GM20000 (cell line): ENCODE measurements at regions not wholly inside any gene's neighbourhood (a gene's known extent, or its start where the extent isn't known, plus 50 kb on each side); places are given as distances from the start of the nearest gene placed in this dataset.

Source experiments
- DNase-seq: peaks from one replicate; pipeline ENCODE4 v3.0.0; 2012; ENCODE audit warnings: low spot score
- TF ChIP-seq, protein P1 (sequence below): IDR thresholded peaks from 2 replicates; pipeline ENCODE4 v1.5.1; 2012; ENCODE audit warnings: mild to moderate bottlenecking, control low read depth; ENCODE audit errors: extremely low read depth, missing control alignments

GRCh38 chr9:28059192-28059591, 485.9 kb upstream of the C9orf72 start:
- TF ChIP-seq, protein P1, sequence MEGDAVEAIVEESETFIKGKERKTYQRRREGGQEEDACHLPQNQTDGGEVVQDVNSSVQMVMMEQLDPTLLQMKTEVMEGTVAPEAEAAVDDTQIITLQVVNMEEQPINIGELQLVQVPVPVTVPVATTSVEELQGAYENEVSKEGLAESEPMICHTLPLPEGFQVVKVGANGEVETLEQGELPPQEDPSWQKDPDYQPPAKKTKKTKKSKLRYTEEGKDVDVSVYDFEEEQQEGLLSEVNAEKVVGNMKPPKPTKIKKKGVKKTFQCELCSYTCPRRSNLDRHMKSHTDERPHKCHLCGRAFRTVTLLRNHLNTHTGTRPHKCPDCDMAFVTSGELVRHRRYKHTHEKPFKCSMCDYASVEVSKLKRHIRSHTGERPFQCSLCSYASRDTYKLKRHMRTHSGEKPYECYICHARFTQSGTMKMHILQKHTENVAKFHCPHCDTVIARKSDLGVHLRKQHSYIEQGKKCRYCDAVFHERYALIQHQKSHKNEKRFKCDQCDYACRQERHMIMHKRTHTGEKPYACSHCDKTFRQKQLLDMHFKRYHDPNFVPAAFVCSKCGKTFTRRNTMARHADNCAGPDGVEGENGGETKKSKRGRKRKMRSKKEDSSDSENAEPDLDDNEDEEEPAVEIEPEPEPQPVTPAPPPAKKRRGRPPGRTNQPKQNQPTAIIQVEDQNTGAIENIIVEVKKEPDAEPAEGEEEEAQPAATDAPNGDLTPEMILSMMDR: no peak
- no peak for DNase-seq

DNA sequence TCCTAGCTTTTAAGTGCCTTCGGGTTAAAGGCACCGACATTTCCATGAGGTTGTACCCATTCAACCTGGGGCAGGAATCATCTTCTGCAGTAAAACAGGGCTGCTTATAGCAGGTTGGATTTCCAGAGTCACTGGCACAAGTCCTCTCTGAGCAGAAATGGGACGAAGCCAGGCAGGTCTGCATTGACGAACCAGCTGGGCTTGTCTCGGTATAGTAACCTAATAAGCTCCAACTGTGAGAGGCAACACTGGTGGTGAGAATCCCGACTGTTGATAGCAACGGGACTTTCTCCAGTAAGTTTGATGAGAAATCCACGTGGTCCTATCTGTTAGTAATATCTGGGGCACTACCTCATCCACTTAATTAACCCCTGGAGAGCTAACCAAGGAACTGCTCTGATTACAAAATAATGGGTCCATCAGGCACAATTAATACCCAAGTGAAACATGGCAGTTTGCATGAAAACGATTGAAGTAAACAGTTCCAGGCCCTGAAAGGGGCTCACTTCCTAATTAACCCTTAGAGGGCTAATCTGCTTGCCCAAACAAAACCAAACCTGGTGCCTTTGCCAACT, 491.0 kb upstream of the C9orf72 start:
- no peak for DNase-seq
- TF ChIP-seq, protein P1: no peak

DNA sequence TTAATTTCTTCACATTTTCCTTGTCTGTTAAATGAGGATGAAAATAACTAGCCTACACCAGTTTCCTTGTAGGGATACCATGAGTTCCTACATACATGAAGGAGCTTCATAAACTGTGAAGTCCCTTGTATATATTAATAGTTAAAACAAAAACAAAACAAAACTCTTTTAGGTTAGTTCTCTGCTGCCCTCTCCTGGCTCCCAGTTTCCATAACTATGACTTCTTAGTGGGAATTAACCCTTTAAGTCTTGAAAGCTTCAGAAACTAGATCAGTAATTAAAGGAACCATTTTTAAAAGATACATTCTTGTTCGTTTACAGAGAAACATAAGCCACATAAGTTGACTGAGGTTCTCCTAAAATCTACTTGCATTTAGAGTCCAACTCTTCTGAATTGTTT, 500.0 kb upstream of the C9orf72 start:
- peak; percentile 9 for DNase-seq
- TF ChIP-seq, protein P1: no peak

DNA sequence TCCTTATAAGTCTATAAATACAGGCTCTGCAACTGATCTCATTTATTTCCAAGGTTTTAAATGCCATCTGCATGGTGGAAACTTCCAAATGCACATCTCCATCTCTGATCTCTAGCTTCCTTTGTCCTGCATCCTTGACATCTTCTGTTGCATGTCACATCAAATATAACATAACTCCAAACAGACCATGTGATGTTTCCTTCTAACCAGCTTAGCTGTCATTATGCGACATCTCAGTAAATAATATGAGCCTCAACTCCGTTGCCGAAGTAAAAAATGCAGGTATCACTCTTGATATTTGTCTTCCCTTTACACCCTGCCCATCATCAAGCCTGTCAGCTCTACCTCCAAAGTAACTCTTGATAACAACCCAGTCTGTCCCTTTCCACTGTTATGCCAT, 506.4 kb upstream of the C9orf72 start:
- TF ChIP-seq, protein P1: no peak
- DNase-seq: no peak

DNA sequence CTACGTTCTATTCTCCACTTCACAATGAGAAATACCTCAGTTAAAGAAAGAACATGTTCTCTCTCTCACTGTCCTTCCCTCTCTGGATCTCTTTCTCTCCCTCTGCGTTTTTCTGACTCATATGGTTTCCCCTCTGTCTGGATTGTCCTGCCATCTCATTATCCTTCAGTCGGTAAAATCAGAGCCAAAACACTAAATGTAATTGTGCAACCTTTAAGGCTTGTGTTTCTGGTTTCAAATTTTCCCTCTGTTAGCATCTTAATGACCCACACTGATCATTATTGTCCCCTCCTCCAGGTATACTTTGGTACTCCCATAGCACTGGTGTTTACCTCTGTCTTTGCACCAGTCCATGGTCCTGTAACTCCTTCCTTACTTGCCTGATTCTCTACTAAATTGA, 509.4 kb upstream of the C9orf72 start:
- TF ChIP-seq, protein P1: no peak
- DNase-seq: no peak

DNA sequence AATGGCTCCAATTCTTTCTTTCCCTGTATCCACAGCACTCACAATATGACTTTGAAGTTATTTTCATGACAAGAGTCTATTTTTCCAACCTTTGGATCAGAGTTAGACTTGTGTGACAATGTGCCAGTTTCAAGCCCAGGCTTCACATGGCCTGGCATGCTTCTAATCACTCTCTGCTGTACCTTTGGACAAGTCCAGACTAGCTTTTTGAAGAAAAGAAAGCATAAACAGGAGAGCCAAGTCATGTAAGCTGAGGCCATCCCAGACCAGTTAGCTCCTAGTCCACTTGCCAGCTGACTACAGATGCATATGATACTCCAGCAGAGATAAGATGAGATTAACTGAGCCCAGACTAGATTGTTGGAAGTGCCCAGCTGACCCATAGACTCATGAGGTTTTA, 513.6 kb upstream of the C9orf72 start:
- DNase-seq: no peak
- TF ChIP-seq, protein P1: no peak

DNA sequence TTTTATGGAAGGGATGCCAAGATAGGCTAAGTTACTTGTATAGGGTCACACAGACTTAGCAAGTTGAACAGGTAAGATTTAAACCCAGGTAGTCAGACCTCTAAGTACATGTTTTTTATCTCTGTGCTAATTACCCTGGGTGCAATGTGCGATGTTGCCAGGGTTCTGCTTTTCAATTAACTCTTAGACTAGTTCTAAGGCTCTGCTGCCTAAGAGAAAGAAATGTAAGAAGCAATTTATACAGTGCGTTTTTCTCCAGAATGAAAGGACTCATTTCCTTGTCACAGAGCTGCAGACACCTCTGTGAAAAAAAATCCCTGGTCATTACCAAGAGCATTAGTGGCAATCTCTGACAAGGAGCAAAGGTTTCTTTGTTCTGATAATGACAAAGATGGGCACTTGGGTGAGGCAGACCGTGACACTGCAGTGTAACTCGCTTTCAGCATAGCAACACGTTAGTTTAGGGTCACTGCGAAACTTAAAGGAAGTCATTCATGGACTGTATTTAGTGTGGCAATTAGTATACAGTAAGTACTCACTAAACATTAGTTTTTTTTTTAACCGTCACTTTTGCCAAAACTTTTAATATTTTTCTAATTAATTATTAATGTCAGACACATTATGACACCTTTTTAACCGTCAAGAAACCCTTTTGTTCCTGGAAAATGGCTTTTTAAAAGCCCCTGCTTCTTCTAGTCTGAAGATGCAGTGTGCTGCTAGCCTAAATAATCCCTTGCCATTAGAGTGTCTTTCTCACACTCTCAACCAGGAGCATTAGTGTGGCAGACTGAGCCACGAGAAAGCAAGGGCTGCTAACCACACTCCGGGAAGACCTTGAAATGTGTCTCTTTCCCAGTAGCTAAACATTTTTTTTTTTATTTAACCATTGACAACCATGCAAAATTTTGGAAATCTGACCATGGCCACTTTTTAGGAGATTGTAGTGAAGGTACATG, 520.0 kb upstream of the C9orf72 start:
- no peak for DNase-seq
- TF ChIP-seq, protein P1: no peak
